T-cell (primary cell): ENCODE measurements at regions not wholly inside any gene's neighbourhood (a gene's known extent, or its start where the extent isn't known, plus 50 kb on each side); places are given as distances from the start of the nearest gene placed in this dataset.
"Not testable (repeated sequence)": the region's sequence is repeated elsewhere in the genome, so short reads cannot be mapped to it uniquely, and the experiment has no call there.

Experiments
- ATAC-seq, 4 experiments: fragments of 200-7000 bp in 3 of 4; fragments of 150-1000 bp in 1 of 4; cut with Tn5 transposase; replicated peaks in 1 of 4; 1 replicate in 3 of 4; 2 replicates in 1 of 4; pipeline ENCODE4 v1.10.0; 2021; ENCODE audit warnings: moderate library complexity in 3 of 4, mild to moderate bottlenecking in 2 of 4, moderate number of reproducible peaks in 1 of 4
- CTCF ChIA-PET, 2 donors: fragments of 300-600 bp; sonication (Branson Sonifier 250); formaldehyde crosslinking; loops; one replicate each; lab custom pipeline; 2022; ENCODE audit warnings: antibody characterized with exemption in 2 of 2; lab: Charles Lee
- POLR2A ChIA-PET, 2 donors: fragments of 300-600 bp; sonication (Branson Sonifier 250); formaldehyde crosslinking; loops; one replicate each; lab custom pipeline; 2022; ENCODE audit warnings: antibody characterized with exemption in 2 of 2; lab: Charles Lee
- DNase-seq, 35 experiments: peaks; one replicate each; pipeline versions ENCODE4 v3.0.0 to v3.0.0-alpha.2; 2013 to 2023
- H3K27ac ChIP-seq: one replicate; pipeline ENCODE4 v1.5.1; 2013; ENCODE audit warnings: low read length
- H3K27me3 ChIP-seq, 2 experiments: replicated peaks in 1 of 2; 1 replicate in 1 of 2; 2 replicates in 1 of 2; pipeline versions ENCODE4 v1.6.1 to v1.7.0; 2013; ENCODE audit warnings: low read length in 1 of 2, mixed read lengths in 1 of 2; ENCODE audit not compliant: control insufficient read depth in 2 of 2, insufficient read depth in 2 of 2; ENCODE audit errors: extremely low read depth in 1 of 2
- H3K36me3 ChIP-seq, 2 donors: 1 replicate in 1 of 2; 2 replicates in 1 of 2; pipeline versions ENCODE4 v1.6.1 to v1.7.0; 2013; ENCODE audit warnings: low read length in 1 of 2; ENCODE audit not compliant: control insufficient read depth in 2 of 2, insufficient read depth in 1 of 2; ENCODE audit errors: extremely low read depth in 1 of 2
- H3K4me1 ChIP-seq, 2 experiments: 1 replicate in 1 of 2; 2 replicates in 1 of 2; pipeline versions ENCODE4 v1.6.1 to v1.7.0; 2013; ENCODE audit warnings: low read length in 2 of 2, mixed read lengths in 1 of 2; ENCODE audit not compliant: insufficient read depth in 2 of 2, control insufficient read depth in 1 of 2; ENCODE audit errors: extremely low read depth in 1 of 2
- H3K4me3 ChIP-seq, 2 donors: 1 replicate in 1 of 2; 2 replicates in 1 of 2; pipeline versions ENCODE4 v1.5.1 to v1.7.0; 2013; ENCODE audit warnings: mild to moderate bottlenecking in 2 of 2, low read length in 1 of 2, moderate library complexity in 1 of 2; ENCODE audit not compliant: control insufficient read depth in 1 of 2; ENCODE audit errors: extremely low read depth in 1 of 2
- H3K9me3 ChIP-seq: 2 replicates; pipeline ENCODE4 v1.7.0; 2013
- H3K27ac Mint-ChIP-seq, 2 donors: one replicate each; pipeline ENCODE4 v1.8.0; 2020 to 2021; ENCODE audit warnings: mild to moderate bottlenecking in 2 of 2, mixed read lengths in 2 of 2
- H3K27me3 Mint-ChIP-seq, 2 donors: one replicate each; pipeline ENCODE4 v1.8.0; 2021 to 2022; ENCODE audit warnings: mixed read lengths in 2 of 2
- H3K36me3 Mint-ChIP-seq: one replicate; pipeline ENCODE4 v1.8.0; 2021; ENCODE audit warnings: mixed read lengths
- H3K4me1 Mint-ChIP-seq, 3 donors: one replicate each; pipeline ENCODE4 v1.8.0; 2020 to 2022; ENCODE audit warnings: mixed read lengths in 3 of 3, mild to moderate bottlenecking in 1 of 3
- H3K4me3 Mint-ChIP-seq, 3 donors: one replicate each; pipeline ENCODE4 v1.8.0; 2020 to 2022; ENCODE audit warnings: mild to moderate bottlenecking in 3 of 3, mixed read lengths in 3 of 3, moderate library complexity in 3 of 3
- H3K9me3 Mint-ChIP-seq, 3 donors: one replicate each; pipeline ENCODE4 v1.8.0; 2020 to 2022; ENCODE audit warnings: mixed read lengths in 3 of 3
- WGBS: methylation state at CpG from one replicate; pipeline ENCODE4 v1.1.5; 2013; ENCODE audit warnings: missing lambda C conversion rate; ENCODE audit not compliant: insufficient coverage; 5-methylcytosine and 5-hydroxymethylcytosine counted together

GRCh38 chr2:16217741-16218140, 277.4 kb downstream of the MYCN start:
- H3K27ac Mint-ChIP-seq, H3K9me3 Mint-ChIP-seq, H3K36me3 ChIP-seq, ATAC-seq, POLR2A ChIA-PET, H3K4me3 Mint-ChIP-seq, H3K4me1 Mint-ChIP-seq, H3K9me3 ChIP-seq, H3K36me3 Mint-ChIP-seq, H3K4me3 ChIP-seq, H3K27me3 ChIP-seq, H3K4me1 ChIP-seq, H3K27ac ChIP-seq: not testable (repeated sequence)
- WGBS = 87% methylated on average over 7 of the region's 8 CpGs
- peak in 1 of 35 experiments; percentile 3 for DNase-seq
- H3K27me3 Mint-ChIP-seq = peaks cover 4 to 16% of the 10 kb centered on the region in 2 donors
- CTCF ChIA-PET = interaction anchor here in 1 of 2 donors (0.5 kb wide), 1 partner anchor 82 kb away, joined by 3 read pairs; no protein-coding TSS in a partner anchor

GRCh38 chr2:16217291-16217690, 276.9 kb downstream of the MYCN start:
- ChIA-PET CTCF (interaction anchor here in 1 of 2 donors (0.5 kb wide), 1 partner anchor 82 kb away, joined by 3 read pairs; no protein-coding TSS in a partner anchor), POLR2A (no interaction called here)
- H3K27ac Mint-ChIP-seq = no peak overlapping the region
- no peaks in the 10 kb centered on the region for H3K9me3 Mint-ChIP-seq
- peaks cover 4 to 14% of the 10 kb centered on the region in 2 donors for H3K27me3 Mint-ChIP-seq
- H3K36me3 Mint-ChIP-seq = no peaks in the 10 kb centered on the region
- H3K27me3 ChIP-seq = peaks cover 0 to 3% of the 10 kb centered on the region in 2 experiments
- 100% methylated on average over 1 of the region's 4 CpGs for WGBS
- no peak overlapping the region for H3K4me3 ChIP-seq
- no peaks in the 10 kb centered on the region for H3K36me3 ChIP-seq
- H3K4me3 Mint-ChIP-seq = no peak overlapping the region
- H3K27ac ChIP-seq = no peak overlapping the region
- H3K4me1 ChIP-seq = no peaks in the 10 kb centered on the region
- peak in 1 of 35 experiments; percentile 21 for DNase-seq
- H3K4me1 Mint-ChIP-seq = no peaks in the 10 kb centered on the region
- ATAC-seq = no peak
- H3K9me3 ChIP-seq = no peaks in the 10 kb centered on the region

GRCh38 chr2:16216558-16216945, 276.2 kb downstream of the MYCN start:
- H3K27ac ChIP-seq = no peak overlapping the region
- POLR2A ChIA-PET = no interaction called here

GRCh38 chr2:16215902-16216557, 275.7 kb downstream of the MYCN start:
- Histone ChIP-seq H3K27me3 (no peaks in the 10 kb centered on the region), H3K4me1 (no peaks in the 10 kb centered on the region), H3K9me3 (no peaks in the 10 kb centered on the region), H3K4me3 (no peak overlapping the region), H3K36me3 (no peaks in the 10 kb centered on the region), H3K27ac (no peak overlapping the region)
- Mint-ChIP-seq H3K27me3 (peaks cover 4% of the 10 kb centered on the region in 2 donors), H3K27ac (no peak overlapping the region), H3K4me1 (no peaks in the 10 kb centered on the region), H3K4me3 (no peak overlapping the region), H3K9me3 (no peaks in the 10 kb centered on the region), H3K36me3 (no peaks in the 10 kb centered on the region)
- ChIA-PET POLR2A (no interaction called here), CTCF (no interaction called here)
- DNase-seq = peak in 1 of 35 experiments; percentile 13
- ATAC-seq = no peak
- 92% methylated on average over 15 of the region's 16 CpGs for WGBS

More at GRCh38 chr2:16216558-16216945, 276.2 kb downstream of the MYCN start:
- DNase-seq (no peak), ATAC-seq (no peak)
- Mint-ChIP-seq H3K27me3 (peaks cover 4 to 7% of the 10 kb centered on the region in 2 donors), H3K4me1 (no peaks in the 10 kb centered on the region), H3K36me3 (no peaks in the 10 kb centered on the region), H3K9me3 (no peaks in the 10 kb centered on the region), H3K27ac (no peak overlapping the region), H3K4me3 (no peak overlapping the region)
- Histone ChIP-seq H3K36me3 (no peaks in the 10 kb centered on the region), H3K4me3 (no peak overlapping the region), H3K27me3 (peaks cover 0 to 3% of the 10 kb centered on the region in 2 experiments), H3K4me1 (no peaks in the 10 kb centered on the region), H3K9me3 (no peaks in the 10 kb centered on the region)
- CTCF ChIA-PET = no interaction called here
- 84% methylated on average over 8 of the region's 11 CpGs for WGBS

GRCh38 chr2:16214861-16215260, 274.5 kb downstream of the MYCN start:
- ATAC-seq = no peak
- no peak overlapping the region for H3K27ac ChIP-seq
- POLR2A ChIA-PET = no interaction called here
- no peak overlapping the region for H3K4me3 ChIP-seq
- no peaks in the 10 kb centered on the region for H3K27me3 ChIP-seq
- H3K27me3 Mint-ChIP-seq = peaks cover 4% of the 10 kb centered on the region in 2 donors
- CTCF ChIA-PET = no interaction called here
- H3K4me1 ChIP-seq = no peaks in the 10 kb centered on the region
- no peak overlapping the region for H3K27ac Mint-ChIP-seq
- H3K36me3 ChIP-seq = no peaks in the 10 kb centered on the region
- H3K4me3 Mint-ChIP-seq = no peak overlapping the region
- no peaks in the 10 kb centered on the region for H3K36me3 Mint-ChIP-seq
- H3K9me3 Mint-ChIP-seq = no peaks in the 10 kb centered on the region
- no peak for DNase-seq
- H3K9me3 ChIP-seq = no peaks in the 10 kb centered on the region
- no peaks in the 10 kb centered on the region for H3K4me1 Mint-ChIP-seq
- WGBS = no CpG with 5 or more reads among the region's 5 CpGs

GRCh38 chr2:16214391-16214790, 274.0 kb downstream of the MYCN start:
- no peaks in the 10 kb centered on the region for H3K9me3 ChIP-seq
- Mint-ChIP-seq H3K36me3 (no peaks in the 10 kb centered on the region), H3K4me1 (no peaks in the 10 kb centered on the region), H3K4me3 (no peak overlapping the region), H3K9me3 (no peaks in the 10 kb centered on the region), H3K27ac (no peak overlapping the region), H3K27me3 (peaks cover 4% of the 10 kb centered on the region in 2 donors)
- no peaks in the 10 kb centered on the region for H3K27me3 ChIP-seq
- ATAC-seq (no peak), DNase-seq (no peak)
- CTCF ChIA-PET = no interaction called here
- POLR2A ChIA-PET = no interaction called here
- no peaks in the 10 kb centered on the region for H3K36me3 ChIP-seq
- H3K4me3 ChIP-seq = no peak overlapping the region
- H3K27ac ChIP-seq = no peak overlapping the region
- no peaks in the 10 kb centered on the region for H3K4me1 ChIP-seq
- no CpG with 5 or more reads among the region's 1 CpG for WGBS
